ENCODE measurements at regions not wholly inside any gene's neighbourhood (a gene's known extent, or its start where the extent isn't known, plus 50 kb on each side); places are given as distances from the start of the nearest gene placed in this dataset.
"Not testable (repeated sequence)": the region's sequence is repeated elsewhere in the genome, so short reads cannot be mapped to it uniquely, and the experiment has no call there.

DNA sequence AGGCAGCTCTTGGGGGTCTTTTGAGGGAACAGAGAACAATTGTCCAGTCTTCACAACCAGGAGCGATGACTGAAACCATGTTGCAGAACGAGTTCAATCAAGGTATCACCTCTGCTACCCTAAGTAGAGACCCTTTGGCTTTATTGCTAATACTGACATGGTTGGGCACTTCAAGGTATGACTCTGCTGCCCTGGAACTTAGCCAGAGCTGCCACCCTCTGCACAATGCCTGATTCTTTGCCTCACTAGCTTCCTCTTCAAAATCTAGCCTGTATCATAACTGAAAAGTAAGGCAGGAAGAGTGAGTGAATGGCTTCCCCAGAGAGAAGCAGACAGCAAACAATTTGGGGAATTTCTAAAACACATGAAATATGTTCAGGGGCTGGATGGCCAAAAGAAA lies 592.7 kb upstream of the NRSN1 start:
- no peak for TF ChIP-seq ZFX (IDR thresholded peaks at IDR 0.05)
- TF ChIP-seq, protein P1, sequence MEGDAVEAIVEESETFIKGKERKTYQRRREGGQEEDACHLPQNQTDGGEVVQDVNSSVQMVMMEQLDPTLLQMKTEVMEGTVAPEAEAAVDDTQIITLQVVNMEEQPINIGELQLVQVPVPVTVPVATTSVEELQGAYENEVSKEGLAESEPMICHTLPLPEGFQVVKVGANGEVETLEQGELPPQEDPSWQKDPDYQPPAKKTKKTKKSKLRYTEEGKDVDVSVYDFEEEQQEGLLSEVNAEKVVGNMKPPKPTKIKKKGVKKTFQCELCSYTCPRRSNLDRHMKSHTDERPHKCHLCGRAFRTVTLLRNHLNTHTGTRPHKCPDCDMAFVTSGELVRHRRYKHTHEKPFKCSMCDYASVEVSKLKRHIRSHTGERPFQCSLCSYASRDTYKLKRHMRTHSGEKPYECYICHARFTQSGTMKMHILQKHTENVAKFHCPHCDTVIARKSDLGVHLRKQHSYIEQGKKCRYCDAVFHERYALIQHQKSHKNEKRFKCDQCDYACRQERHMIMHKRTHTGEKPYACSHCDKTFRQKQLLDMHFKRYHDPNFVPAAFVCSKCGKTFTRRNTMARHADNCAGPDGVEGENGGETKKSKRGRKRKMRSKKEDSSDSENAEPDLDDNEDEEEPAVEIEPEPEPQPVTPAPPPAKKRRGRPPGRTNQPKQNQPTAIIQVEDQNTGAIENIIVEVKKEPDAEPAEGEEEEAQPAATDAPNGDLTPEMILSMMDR (conservative IDR thresholded peaks at IDR 0.05) = no peak
- H3K27ac ChIP-seq = no peak overlapping the region

DNA sequence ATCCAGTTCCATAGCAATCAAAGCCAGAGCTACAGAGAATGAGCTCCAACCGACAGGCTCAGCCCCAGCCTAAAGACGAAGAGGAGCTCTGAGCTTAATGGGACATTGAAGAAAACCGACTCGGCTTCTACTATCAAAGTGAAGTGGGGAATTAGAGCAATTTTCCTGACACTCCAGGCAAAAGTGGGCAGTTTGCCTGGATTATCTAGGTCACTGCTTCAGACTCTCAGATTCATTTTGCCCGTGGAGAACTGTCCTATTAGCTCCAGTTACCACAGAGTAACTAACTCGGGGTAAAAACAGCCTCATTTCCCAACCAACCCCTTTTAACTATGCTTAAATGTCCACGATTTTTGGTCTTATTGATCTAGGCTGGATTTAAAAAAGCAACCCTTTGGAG lies 592.1 kb upstream of the NRSN1 start:
- no peak overlapping the region for H3K27ac ChIP-seq
- no peak for TF ChIP-seq ZFX (IDR thresholded peaks at IDR 0.05)
- TF ChIP-seq, protein P1 (conservative IDR thresholded peaks at IDR 0.05) = no peak

DNA sequence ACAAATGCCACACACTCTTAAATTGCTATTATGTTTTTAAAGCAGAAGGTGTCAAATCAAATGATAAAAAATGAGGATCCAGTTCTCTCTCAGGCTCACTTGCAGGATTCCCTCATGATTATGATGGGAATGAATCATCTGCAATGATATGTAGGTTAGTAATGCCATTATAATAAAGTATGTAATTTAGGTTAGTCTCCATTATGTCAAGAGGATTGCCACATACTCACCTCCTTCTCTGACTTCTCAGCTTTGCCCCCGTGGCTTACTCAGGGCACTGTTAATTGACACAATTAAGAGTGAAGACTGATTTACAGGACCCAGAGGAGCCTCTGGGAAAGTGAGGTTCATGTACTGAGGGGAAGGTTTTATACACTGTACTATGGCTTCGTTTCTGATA lies 591.7 kb upstream of the NRSN1 start:
- TF ChIP-seq ZFX (IDR thresholded peaks at IDR 0.05) = no peak
- TF ChIP-seq, protein P1 (conservative IDR thresholded peaks at IDR 0.05) = no peak
- H3K27ac ChIP-seq = no peak overlapping the region

DNA sequence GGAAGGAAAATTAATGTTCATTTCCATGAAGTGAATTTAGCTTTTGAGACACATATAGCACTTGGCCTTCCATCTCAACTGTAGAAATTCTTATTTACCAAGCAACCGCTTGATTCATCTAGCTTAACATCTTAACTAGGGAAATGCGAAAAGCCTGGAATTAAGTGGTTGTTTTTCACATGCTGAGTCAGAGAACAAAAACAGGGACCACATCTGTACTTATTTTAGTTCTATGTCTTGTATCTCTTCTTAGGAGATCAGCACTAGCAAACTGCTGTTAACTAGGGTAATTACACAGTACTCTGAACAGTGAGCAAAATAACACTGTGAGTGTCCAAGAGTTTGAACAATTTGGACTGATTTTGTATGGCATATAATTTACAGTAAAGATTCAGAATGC lies 590.9 kb upstream of the NRSN1 start:
- no peak overlapping the region for H3K27ac ChIP-seq
- no peak for TF ChIP-seq ZFX (IDR thresholded peaks at IDR 0.05)
- TF ChIP-seq, protein P1 (conservative IDR thresholded peaks at IDR 0.05) = no peak

DNA sequence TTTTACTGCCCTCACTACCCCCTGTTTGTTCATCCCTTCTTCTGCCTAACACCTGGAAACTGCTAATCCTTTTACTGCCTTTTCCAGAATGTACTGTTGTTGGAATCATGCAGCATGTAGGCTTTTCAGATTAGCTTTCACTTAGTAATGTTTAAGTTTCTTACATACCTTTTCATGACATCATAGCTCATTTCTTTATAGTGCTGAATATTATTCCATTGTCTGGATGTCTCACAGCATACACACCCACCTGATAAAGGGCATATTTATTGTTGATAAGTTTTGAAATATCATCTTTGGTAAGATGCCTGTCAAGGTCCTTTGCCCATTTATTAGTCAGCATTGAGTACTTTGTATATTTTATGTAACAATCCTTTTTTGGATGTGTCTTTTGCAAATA lies 588.2 kb upstream of the NRSN1 start:
- TF ChIP-seq ZFX (IDR thresholded peaks at IDR 0.05) = no peak
- TF ChIP-seq, protein P1 (conservative IDR thresholded peaks at IDR 0.05) = no peak

DNA sequence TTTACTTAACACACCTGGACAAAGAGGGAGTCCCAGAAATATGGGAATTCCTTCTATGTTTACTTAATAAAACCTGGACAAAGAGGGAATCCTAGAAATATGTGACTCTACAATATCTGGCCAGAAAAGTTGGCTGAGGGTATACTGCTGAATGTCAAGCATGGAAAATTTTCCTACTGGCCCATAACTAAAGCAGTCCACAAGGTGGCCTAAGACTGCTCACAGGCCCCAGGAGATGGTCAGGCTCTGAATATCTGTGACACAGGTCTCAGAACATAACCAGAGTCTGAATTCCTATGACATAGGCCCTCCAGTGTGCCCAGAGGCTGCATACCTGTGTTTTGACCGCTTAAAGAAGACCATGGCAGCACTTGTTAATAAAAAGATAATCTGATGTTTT lies 578.2 kb upstream of the NRSN1 start:
- H3K27ac ChIP-seq = no peak overlapping the region; the same call in 1 of the 2 replicates
- TF ChIP-seq, protein P1 (conservative IDR thresholded peaks at IDR 0.05) = peak; percentile 76
- TF ChIP-seq ZFX (IDR thresholded peaks at IDR 0.05) = no peak

More for the DNA sequence above, 588.2 kb upstream of the NRSN1 start:
- H3K27ac ChIP-seq = no peak overlapping the region

DNA sequence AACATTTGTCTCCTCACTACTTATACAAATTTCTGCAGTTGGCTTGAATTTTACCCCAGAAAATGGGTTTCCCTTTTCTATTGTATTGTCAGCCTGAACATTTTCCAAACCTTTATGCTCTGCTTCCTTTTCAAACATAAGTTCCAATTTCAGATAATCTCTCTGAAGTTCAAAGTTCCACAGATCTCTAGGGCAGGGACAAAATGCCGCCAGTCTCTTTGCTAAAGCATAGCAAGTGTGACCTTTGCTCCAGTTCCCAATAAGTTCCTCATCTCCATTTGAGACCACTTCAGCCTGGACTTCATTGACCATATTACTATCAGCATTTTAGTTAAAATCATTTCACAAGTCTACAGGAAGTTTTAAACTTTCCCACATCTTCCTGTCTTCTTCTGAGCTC lies 571.1 kb upstream of the NRSN1 start:
- not testable (repeated sequence) for H3K27ac ChIP-seq

DNA sequence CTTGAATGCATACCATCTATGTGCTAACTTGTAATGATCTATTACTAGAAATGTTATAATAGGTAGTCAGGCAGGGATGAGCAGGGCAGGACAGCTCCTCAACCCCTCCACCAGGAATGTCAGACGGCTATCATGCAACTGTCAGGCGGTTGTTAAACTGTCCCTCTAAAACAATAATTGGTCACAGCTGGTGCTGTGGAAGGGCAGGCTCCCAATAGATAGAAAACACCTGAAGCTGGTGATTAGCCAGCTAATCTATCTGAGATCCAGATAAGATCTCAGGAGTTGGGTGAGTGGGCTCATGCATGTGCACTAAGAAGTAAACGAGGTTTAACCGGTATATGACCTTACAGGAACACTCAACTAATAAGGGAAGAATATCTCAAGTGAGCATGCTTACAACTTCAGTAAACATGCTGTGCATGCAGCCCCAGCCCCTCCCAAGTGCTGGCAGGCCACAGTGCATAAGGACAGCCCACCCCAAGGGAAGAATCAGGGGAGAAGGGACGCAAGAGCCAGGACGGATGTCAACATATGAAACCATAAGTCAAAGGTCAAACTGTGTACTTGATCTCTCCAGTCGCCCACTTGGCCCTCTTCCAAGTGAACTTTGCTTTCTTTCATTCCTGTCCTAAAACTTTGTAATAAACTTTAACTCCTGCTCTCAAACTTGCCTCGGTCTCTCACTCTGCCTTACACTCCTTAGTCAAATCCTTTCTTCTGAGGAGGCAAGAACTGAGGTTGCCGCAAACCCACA lies 566.2 kb upstream of the NRSN1 start:
- no peak for TF ChIP-seq ZFX (IDR thresholded peaks at IDR 0.05)
- TF ChIP-seq, protein P1 (conservative IDR thresholded peaks at IDR 0.05) = no peak
- H3K27ac ChIP-seq = no peak overlapping the region
